ENCODE measurements at regions not wholly inside any gene's neighbourhood (a gene's known extent, or its start where the extent isn't known, plus 50 kb on each side); places are given as distances from the start of the nearest gene placed in this dataset.
A peak's percentile ranks its signal among the peaks of the same experiment; 100 is the strongest.

DNA sequence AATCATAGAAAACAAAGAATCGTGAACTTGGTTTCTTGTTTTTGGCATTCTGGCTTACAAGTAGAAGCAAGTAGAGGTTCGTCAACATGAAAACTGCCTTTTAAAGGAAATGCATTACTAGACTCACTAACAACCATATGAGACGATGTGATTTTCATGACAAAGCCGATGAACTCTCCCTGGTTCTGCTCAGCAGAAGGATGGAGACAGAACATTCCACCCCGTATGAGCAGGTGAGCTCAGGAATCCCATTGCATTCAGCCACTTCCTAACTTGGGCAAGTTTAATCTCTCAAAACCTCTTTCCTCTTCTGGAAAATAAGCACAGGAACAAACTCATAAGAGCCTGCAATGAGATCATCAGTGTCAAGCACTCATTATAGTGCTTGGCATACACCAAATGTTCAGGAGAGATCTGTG, 57.4 kb upstream of the SVIL start:
- peak; percentile 58 for DNase-seq (ENCODE audit: low read depth, low spot score)

DNA sequence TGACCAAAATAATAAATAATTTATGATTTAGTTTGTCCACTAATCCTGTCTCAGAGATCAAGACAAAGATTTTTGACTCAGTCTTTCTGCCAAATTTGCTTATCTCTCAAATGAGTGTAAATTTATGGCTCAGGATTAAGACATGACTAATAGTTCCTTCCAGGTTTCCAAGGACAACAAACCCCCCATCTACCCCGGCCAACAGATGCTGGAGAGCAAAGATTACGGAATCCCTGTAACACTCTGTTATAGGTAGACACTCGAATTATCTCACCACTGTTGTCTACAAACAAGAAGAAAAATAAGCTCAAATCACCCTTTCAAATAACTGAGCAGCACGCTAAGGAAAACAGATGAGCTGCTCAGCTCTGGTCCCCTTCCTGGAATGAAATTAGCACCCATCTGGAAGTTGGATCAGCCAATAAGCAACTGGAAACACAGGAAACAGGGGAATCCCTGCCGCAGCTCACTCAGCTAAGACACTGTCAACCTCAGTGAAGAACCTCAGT, 56.8 kb upstream of the SVIL start:
- peak; percentile 86 for DNase-seq (ENCODE audit: low read depth, low spot score)

DNA sequence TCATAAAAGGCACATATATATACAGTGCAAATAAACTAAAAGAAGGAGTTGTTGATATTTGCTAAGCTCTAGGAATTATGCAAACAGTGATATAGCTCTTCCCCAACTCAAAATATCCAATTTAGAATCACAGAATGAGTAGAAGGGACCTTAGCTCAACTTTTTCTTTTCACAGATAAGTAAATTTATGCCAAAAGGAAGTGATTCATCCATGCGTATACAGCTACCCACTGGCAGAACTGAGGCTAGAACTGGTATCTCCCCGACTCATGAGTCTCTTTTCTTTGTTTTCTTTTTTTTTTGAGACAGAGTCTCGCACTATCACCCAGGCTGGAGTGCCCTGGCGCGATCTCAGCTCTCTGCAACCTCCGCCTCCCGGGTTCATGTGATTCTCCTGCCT, 54.2 kb upstream of the SVIL start:
- peak; percentile 63 for DNase-seq (ENCODE audit: low read depth, low spot score)

DNA sequence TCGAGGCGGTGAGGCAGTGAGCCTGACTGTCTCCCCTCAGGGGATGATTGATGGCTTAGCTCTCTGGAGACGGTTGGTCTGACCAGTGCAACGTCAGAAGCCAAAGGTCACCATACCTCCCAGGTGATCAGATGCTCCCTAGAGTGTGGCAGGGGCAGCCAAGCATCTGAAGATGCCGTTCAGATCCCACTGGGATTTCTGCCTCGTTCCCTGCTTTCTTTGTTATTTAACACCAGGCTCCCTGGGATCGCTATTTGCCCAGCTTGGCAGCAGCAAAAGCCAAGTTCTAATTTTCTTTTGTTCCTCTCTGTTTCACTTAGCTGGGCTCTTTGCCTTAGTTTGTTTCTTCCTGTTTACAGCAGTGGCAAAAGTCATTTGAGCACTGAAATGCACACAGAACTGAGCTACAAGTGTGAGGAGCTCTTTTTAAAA, 53.5 kb upstream of the SVIL start:
- peak; percentile 61 for DNase-seq (ENCODE audit: low read depth, low spot score)

DNA sequence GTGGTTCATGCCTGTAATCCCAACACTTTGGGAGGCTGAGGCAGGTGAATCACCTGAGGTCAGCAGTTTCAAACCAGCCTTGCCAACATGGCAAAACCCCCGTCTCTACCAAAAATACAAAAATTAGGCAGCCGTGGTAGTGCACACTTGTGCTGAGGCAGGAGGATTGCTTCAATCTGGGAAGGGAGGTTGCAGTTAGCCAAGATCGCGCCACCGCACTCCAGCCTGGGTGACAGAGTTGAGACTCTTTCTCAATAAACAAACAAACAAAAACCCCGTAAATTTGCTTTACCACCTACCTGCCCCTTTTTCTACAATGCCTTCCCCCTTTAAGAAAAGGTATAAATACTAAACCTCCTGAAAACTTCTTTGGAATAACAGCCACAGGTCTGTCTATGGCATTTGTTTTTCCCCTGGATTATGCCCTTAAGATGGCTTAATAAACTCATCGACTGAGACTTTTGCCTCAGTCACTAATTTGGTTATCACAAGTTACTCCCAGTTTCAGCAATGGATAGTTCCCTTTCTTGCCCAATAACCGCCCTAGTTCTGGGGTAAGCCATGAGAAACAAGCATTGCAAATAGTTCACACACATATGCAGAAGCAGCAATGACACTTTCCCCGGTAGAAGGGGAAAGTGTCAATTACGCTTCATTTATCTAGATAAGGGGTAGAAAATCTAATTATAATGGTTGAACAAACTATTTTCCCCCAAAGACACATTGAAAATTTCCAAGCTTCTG, 52.8 kb upstream of the SVIL start:
- peak; percentile 55 for DNase-seq (ENCODE audit: low read depth, low spot score)

DNA sequence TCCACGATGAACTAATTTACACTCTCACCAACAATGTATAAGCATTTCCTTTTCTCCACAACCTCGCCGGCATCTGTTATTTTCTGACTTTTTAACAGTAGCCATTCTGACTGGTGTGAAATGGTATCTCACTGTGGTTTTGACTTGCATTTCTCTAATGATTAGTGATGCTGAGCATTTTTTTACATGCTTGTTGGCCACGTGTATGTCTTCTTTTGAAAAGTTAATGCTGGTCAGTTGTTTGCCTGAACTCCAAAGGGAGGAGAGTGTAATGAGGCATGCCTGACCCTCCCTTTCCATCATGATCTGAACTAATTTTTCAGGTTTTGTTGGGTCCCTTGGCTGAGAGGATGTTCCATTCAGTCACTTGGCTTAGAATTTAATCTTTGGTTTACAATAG, 50.7 kb upstream of the SVIL start:
- DNase-seq (ENCODE audit: low read depth, low spot score), result peak; percentile 42
